Heart left ventricle (tissue), 13 donors: ENCODE measurements at regions not wholly inside any gene's neighbourhood (a gene's known extent, or its start where the extent isn't known, plus 50 kb on each side); places are given as distances from the start of the nearest gene placed in this dataset.

Experiments used
- POLR2A ChIP-seq, 2 donors: fragments of 450-650 bp; IDR thresholded peaks; one replicate each; pipeline ENCODE4 v1.6.1; 2017; ENCODE audit warnings: antibody characterized with exemption in 2 of 2, mild to moderate bottlenecking in 2 of 2, moderate library complexity in 2 of 2
- TF ChIP-seq, protein P1 (sequence below), 12 donors: fragments of 200-600 bp; sonication (generic) in 4 of 12; IDR thresholded peaks; one replicate each; pipeline versions ENCODE4 v1.5.0 to v1.8.0; 2018 to 2022; ENCODE audit warnings: antibody characterized with exemption in 12 of 12, mild to moderate bottlenecking in 5 of 12
- donor health status: ischemic (EF 13 %, LVEDD 7.1; RV severe dilation, severe dysfunction).
- donor health status: DM: no; HTN: yes; CAD: no.
- donor health status: DM: no; HTN: no; CAD: no.
- donor health status: ischemic (EF 25% LVEDD 6.9; RV normal size, moderate dysfunction).
- donor health status: ischemic (EF 25% LVEDD 5.7; RV mildly dilated, moderate dysfunction).
- donor health status: ischemic (EF 35%, LVEDD 5.7; RV mildly dilated, moderate dysfunction).
- donor health status: nonischemic (EF 11% LVEDD 7.7; RV severe dilation, severe dysfunction).
- donor health status: DM: yes; HTN: yes; CAD: no.
- donor health status: PGD.
- donor health status: ischemic (EF 29% LVEDD 5.4; RV normal size, mild dysfunction).
- donor health status: nonischemic (EF 23%, LVEDD 6.1; RV moderate dilation, normal function).

DNA sequence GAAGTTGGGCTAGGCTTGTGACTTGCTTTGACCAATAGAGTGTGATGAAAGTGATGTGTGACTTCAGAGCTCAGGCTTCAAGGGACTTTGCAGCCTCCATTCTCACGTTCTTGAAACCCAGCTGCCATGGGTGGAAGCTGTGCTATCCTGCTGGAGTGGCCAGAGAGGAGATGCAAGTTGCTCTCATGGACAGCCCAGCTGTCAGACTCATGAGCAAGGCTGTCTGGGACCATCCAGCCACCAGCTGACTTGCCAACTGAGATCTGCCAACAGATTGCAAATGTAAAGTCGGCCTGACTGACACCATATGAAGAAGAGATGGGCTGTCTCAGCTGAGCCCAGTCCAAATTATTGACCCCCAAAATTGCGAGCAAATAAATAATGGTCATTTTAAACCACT lies 226.4 kb upstream of the CXCR4 start:
- TF ChIP-seq, protein P1, sequence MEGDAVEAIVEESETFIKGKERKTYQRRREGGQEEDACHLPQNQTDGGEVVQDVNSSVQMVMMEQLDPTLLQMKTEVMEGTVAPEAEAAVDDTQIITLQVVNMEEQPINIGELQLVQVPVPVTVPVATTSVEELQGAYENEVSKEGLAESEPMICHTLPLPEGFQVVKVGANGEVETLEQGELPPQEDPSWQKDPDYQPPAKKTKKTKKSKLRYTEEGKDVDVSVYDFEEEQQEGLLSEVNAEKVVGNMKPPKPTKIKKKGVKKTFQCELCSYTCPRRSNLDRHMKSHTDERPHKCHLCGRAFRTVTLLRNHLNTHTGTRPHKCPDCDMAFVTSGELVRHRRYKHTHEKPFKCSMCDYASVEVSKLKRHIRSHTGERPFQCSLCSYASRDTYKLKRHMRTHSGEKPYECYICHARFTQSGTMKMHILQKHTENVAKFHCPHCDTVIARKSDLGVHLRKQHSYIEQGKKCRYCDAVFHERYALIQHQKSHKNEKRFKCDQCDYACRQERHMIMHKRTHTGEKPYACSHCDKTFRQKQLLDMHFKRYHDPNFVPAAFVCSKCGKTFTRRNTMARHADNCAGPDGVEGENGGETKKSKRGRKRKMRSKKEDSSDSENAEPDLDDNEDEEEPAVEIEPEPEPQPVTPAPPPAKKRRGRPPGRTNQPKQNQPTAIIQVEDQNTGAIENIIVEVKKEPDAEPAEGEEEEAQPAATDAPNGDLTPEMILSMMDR (IDR thresholded peaks at IDR 0.05), result no peak
- TF ChIP-seq POLR2A (IDR thresholded peaks at IDR 0.05), result no peak
